Smooth muscle cell (in vitro differentiated cells): ENCODE measurements at regions not wholly inside any gene's neighbourhood (a gene's known extent, or its start where the extent isn't known, plus 50 kb on each side); places are given as distances from the start of the nearest gene placed in this dataset.

Source experiments
- DNase-seq: peaks from one replicate; lab custom pipeline; 2025; ENCODE audit not compliant: unreplicated experiment; lab: John Stamatoyannopoulos, UW
- H2AFZ ChIP-seq: fragments of 200-600 bp; sonication (generic); 2 replicates; pipeline ENCODE4 v1.6.0; 2016; ENCODE audit warnings: antibody characterized with exemption, low read depth, mild to moderate bottlenecking
- H3F3A ChIP-seq: fragments of 200-600 bp; sonication (generic); 2 replicates; pipeline ENCODE4 v1.6.0; 2017; ENCODE audit warnings: antibody characterized with exemption, low read depth
- H3K27ac ChIP-seq: fragments of 200-600 bp; sonication (generic); 2 replicates; pipeline ENCODE4 v1.5.1; 2016; ENCODE audit warnings: low read depth, mild to moderate bottlenecking
- H3K27me3 ChIP-seq: fragments of 200-600 bp; sonication (generic); 2 replicates; pipeline ENCODE4 v1.6.1; 2016; ENCODE audit warnings: low read depth, mild to moderate bottlenecking
- H3K36me3 ChIP-seq: fragments of 200-600 bp; sonication (generic); 2 replicates; pipeline ENCODE4 v1.5.1; 2016; ENCODE audit warnings: low read depth
- H3K4me1 ChIP-seq: fragments of 200-600 bp; sonication (generic); 2 replicates; pipeline ENCODE4 v1.5.1; 2016; ENCODE audit warnings: low read depth
- H3K4me2 ChIP-seq: fragments of 200-600 bp; sonication (generic); 2 replicates; pipeline ENCODE4 v1.6.0; 2016; ENCODE audit warnings: mild to moderate bottlenecking
- H3K4me3 ChIP-seq: fragments of 200-600 bp; sonication (generic); 2 replicates; pipeline ENCODE4 v1.5.1; 2016; ENCODE audit warnings: mild to moderate bottlenecking
- H3K79me2 ChIP-seq: fragments of 200-600 bp; sonication (generic); 2 replicates; pipeline ENCODE4 v1.6.0; 2016; ENCODE audit warnings: low read depth, mild to moderate bottlenecking
- H3K9ac ChIP-seq: fragments of 200-600 bp; sonication (generic); 2 replicates; pipeline ENCODE4 v1.6.0; 2016; ENCODE audit warnings: low read depth
- H3K9me3 ChIP-seq: fragments of 200-600 bp; sonication (generic); replicated peaks from 2 replicates; pipeline ENCODE4 v1.5.1; 2016; ENCODE audit warnings: low read depth
- H4K20me1 ChIP-seq: fragments of 200-600 bp; sonication (generic); 2 replicates; pipeline ENCODE4 v1.6.0; 2016; ENCODE audit warnings: low read depth
- CTCF ChIP-seq: fragments of 200-600 bp; sonication (generic); IDR thresholded peaks from 2 replicates; pipeline ENCODE4 v1.5.1; 2017; ENCODE audit warnings: borderline replicate concordance, mild to moderate bottlenecking, antibody characterized with exemption; ENCODE audit not compliant: insufficient read depth, poor library complexity, severe bottlenecking
- WGBS: methylation state at CpG from one replicate; pipeline ENCODE4 v1.1.7; 2016; ENCODE audit warnings: low lambda C conversion rate; 5-methylcytosine and 5-hydroxymethylcytosine counted together

- TF ChIP-seq CTCF = no peak
- Histone ChIP-seq H3K4me1 (peaks cover 9% of the 10 kb centered on the region), H3F3A (no peaks in the 10 kb centered on the region), H3K79me2 (no peaks in the 10 kb centered on the region), H3K9me3 (no peaks in the 10 kb centered on the region), H3K4me2 (peak overlapping the region; percentile 35), H3K4me3 (no peak overlapping the region), H2AFZ (no peak overlapping the region), H3K27ac (no peak overlapping the region), H4K20me1 (no peaks in the 10 kb centered on the region), H3K9ac (no peak overlapping the region), H3K27me3 (no peaks in the 10 kb centered on the region), H3K36me3 (no peaks in the 10 kb centered on the region)
- no peak for DNase-seq
- 39% methylated on average over 11 of the region's 11 CpGs for WGBS
Observed at GRCh38 chr13:74695021-74695800, 561.0 kb upstream of the KLF12 start.

GRCh38 chr13:74687442-74688182 is 553.4 kb upstream of the KLF12 start:
- no peak for TF ChIP-seq CTCF

GRCh38 chr13:74683411-74683810 is 549.2 kb upstream of the KLF12 start:
- WGBS = 88% methylated on average over 1 of the region's 1 CpG
- H3K4me1 ChIP-seq = peaks cover 6% of the 10 kb centered on the region
- H3K27ac ChIP-seq = no peak overlapping the region
- no peak for TF ChIP-seq CTCF
- no peak overlapping the region for H3K9ac ChIP-seq
- no peak overlapping the region for H3K4me2 ChIP-seq
- H3K36me3 ChIP-seq = no peaks in the 10 kb centered on the region
- no peaks in the 10 kb centered on the region for H4K20me1 ChIP-seq
- no peaks in the 10 kb centered on the region for H3K79me2 ChIP-seq
- H3K27me3 ChIP-seq = no peaks in the 10 kb centered on the region
- no peak for DNase-seq
- H3K9me3 ChIP-seq = no peaks in the 10 kb centered on the region
- H3F3A ChIP-seq = no peaks in the 10 kb centered on the region
- H3K4me3 ChIP-seq = no peak overlapping the region
- H2AFZ ChIP-seq = no peak overlapping the region

More at GRCh38 chr13:74687442-74688182, 553.4 kb upstream of the KLF12 start:
- H3K4me1 ChIP-seq = peaks cover 6% of the 10 kb centered on the region
- WGBS = 79% methylated on average over 7 of the region's 7 CpGs
- no peak for DNase-seq
- H3K9me3 ChIP-seq = no peaks in the 10 kb centered on the region
- H3K79me2 ChIP-seq = no peaks in the 10 kb centered on the region
- H3K4me3 ChIP-seq = no peak overlapping the region
- H3K27ac ChIP-seq = no peak overlapping the region
- H3K4me2 ChIP-seq = no peak overlapping the region
- no peaks in the 10 kb centered on the region for H4K20me1 ChIP-seq
- H3F3A ChIP-seq = no peaks in the 10 kb centered on the region
- H2AFZ ChIP-seq = no peak overlapping the region
- H3K36me3 ChIP-seq = no peaks in the 10 kb centered on the region
- no peaks in the 10 kb centered on the region for H3K27me3 ChIP-seq
- no peak overlapping the region for H3K9ac ChIP-seq

- Histone ChIP-seq H3K9ac (no peak overlapping the region), H4K20me1 (no peaks in the 10 kb centered on the region), H3K4me2 (no peak overlapping the region), H3F3A (no peaks in the 10 kb centered on the region), H3K36me3 (no peaks in the 10 kb centered on the region), H2AFZ (no peak overlapping the region), H3K79me2 (no peaks in the 10 kb centered on the region), H3K4me3 (no peak overlapping the region), H3K27me3 (no peaks in the 10 kb centered on the region), H3K4me1 (no peaks in the 10 kb centered on the region), H3K27ac (no peak overlapping the region), H3K9me3 (no peaks in the 10 kb centered on the region)
- no peak for DNase-seq
- TF ChIP-seq CTCF = no peak
- 94% methylated on average over 1 of the region's 1 CpG for WGBS
Observed at GRCh38 chr13:74682746-74683145, 548.5 kb upstream of the KLF12 start.
